H1 (cell line): ENCODE measurements at regions not wholly inside any gene's neighbourhood (a gene's known extent, or its start where the extent isn't known, plus 50 kb on each side); places are given as distances from the start of the nearest gene placed in this dataset.

Source experiments
- CTCF ChIA-PET: fragments of 300-600 bp; sonication (Branson Sonifier 250); formaldehyde crosslinking; loops from one replicate; lab custom pipeline; 2021; ENCODE audit not compliant: partially characterized antibody; lab: Charles Lee
- POLR2A ChIA-PET: fragments of 300-600 bp; sonication (Branson Sonifier 250); formaldehyde crosslinking; loops from one replicate; lab custom pipeline; 2021; ENCODE audit warnings: inconsistent platforms; ENCODE audit not compliant: partially characterized antibody; lab: Charles Lee
- DNase-seq, 2 experiments: peaks; one replicate each; pipeline versions ENCODE4 v3.0.0 to v3.0.0-alpha.2; 2010 to 2022; ENCODE audit warnings: low spot score in 2 of 2, low read depth in 1 of 2, mixed read lengths in 1 of 2
- FAIRE-seq: peaks from 2 replicates; lab custom pipeline; 2011; peaks lifted over from hg19 to GRCh38; lab: Jason Lieb, UNC
- H2AFZ ChIP-seq: 2 replicates; pipeline ENCODE4 v1.8.1; 2012; ENCODE audit warnings: low read length, inconsistent platforms
- H2AK5ac ChIP-seq: 2 replicates; pipeline ENCODE4 v1.6.1; 2013; ENCODE audit warnings: low read depth, low read length
- H2BK120ac ChIP-seq: replicated peaks from 2 replicates; pipeline ENCODE3; 2013; ENCODE audit warnings: low read depth, low read length, inconsistent platforms
- H2BK12ac ChIP-seq: 2 replicates; pipeline ENCODE4 v1.6.1; 2013; ENCODE audit warnings: low read depth, low read length
- H2BK15ac ChIP-seq: 2 replicates; pipeline ENCODE4 v1.6.1; 2013; ENCODE audit warnings: low read length
- H2BK20ac ChIP-seq: 2 replicates; pipeline ENCODE4 v1.6.1; 2013; ENCODE audit warnings: low read length
- H2BK5ac ChIP-seq: 2 replicates; pipeline ENCODE4 v1.6.1; 2013; ENCODE audit warnings: low read depth, low read length
- H3K14ac ChIP-seq: 2 replicates; pipeline ENCODE4 v1.6.1; 2013; ENCODE audit warnings: inconsistent platforms; ENCODE audit not compliant: insufficient read length
- H3K18ac ChIP-seq: 2 replicates; pipeline ENCODE4 v1.6.1; 2013; ENCODE audit warnings: low read length; ENCODE audit errors: extremely low read depth
- H3K23ac ChIP-seq: 2 replicates; pipeline ENCODE4 v1.6.1; 2013; ENCODE audit warnings: inconsistent platforms; ENCODE audit not compliant: insufficient read length
- H3K23me2 ChIP-seq: 2 replicates; pipeline ENCODE4 v1.6.1; 2013; ENCODE audit warnings: low read depth, low read length
- H3K27ac ChIP-seq: 2 replicates; pipeline ENCODE4 v1.6.1; 2011; ENCODE audit warnings: low read depth, low read length, inconsistent platforms
- H3K27me3 ChIP-seq, 4 experiments: replicated peaks in 1 of 4; 1 replicate in 1 of 4; 2 replicates in 3 of 4; pipeline versions ENCODE4 v1.6.1 to v1.8.1; 2011 to 2013; ENCODE audit warnings: low read length in 3 of 4, mild to moderate bottlenecking in 3 of 4, inconsistent platforms in 2 of 4, mixed read lengths in 2 of 4, moderate library complexity in 1 of 4; ENCODE audit not compliant: control insufficient read depth in 3 of 4, insufficient read depth in 3 of 4; ENCODE audit errors: extremely low read depth in 1 of 4
- H3K36me3 ChIP-seq, 4 experiments: 2 replicates each; pipeline versions ENCODE4 v1.6.1 to v1.8.1; 2011 to 2013; ENCODE audit warnings: mild to moderate bottlenecking in 4 of 4, low read length in 3 of 4, moderate library complexity in 2 of 4, control low read depth in 1 of 4, inconsistent platforms in 1 of 4; ENCODE audit not compliant: insufficient read depth in 4 of 4, control insufficient read depth in 2 of 4
- H3K4ac ChIP-seq: replicated peaks from 2 replicates; pipeline ENCODE3; 2013; ENCODE audit warnings: low read length, low read depth, mixed read lengths, inconsistent platforms; ENCODE audit not compliant: insufficient read length
- H3K4me1 ChIP-seq, 4 experiments: replicated peaks in 1 of 4; 1 replicate in 1 of 4; 2 replicates in 3 of 4; pipeline versions ENCODE4 v1.6.1 to v1.8.1; 2011 to 2013; ENCODE audit warnings: low read length in 3 of 4, inconsistent platforms in 2 of 4, mixed read lengths in 1 of 4; ENCODE audit not compliant: insufficient read depth in 4 of 4, control insufficient read depth in 3 of 4
- H3K4me2 ChIP-seq, 2 experiments: 2 replicates each; pipeline versions ENCODE4 v1.6.1 to v1.8.1; 2011 to 2013; ENCODE audit warnings: low read depth in 2 of 2, low read length in 2 of 2, control low read depth in 1 of 2, inconsistent platforms in 1 of 2, mild to moderate bottlenecking in 1 of 2; ENCODE audit not compliant: insufficient read depth in 1 of 2
- H3K4me3 ChIP-seq, 4 experiments: fragments of 200-600, 300-600 bp in 1 of 4; sonication (generic), shearing (Covaris generic), sonication (Bioruptor Twin) in 1 of 4; 2 replicates each; pipeline versions ENCODE4 v1.5.1 to v1.8.1; 2011 to 2016; ENCODE audit warnings: low read length in 4 of 4, low read depth in 3 of 4, control low read depth in 2 of 4, inconsistent platforms in 2 of 4, mild to moderate bottlenecking in 2 of 4, mixed read lengths in 1 of 4, moderate library complexity in 1 of 4; ENCODE audit not compliant: insufficient read depth in 2 of 4; ENCODE audit errors: extremely low read depth in 1 of 4
- H3K56ac ChIP-seq: replicated peaks from 2 replicates; pipeline ENCODE3; 2013; ENCODE audit warnings: low read depth, mild to moderate bottlenecking, mixed read lengths, low read length, inconsistent platforms; ENCODE audit not compliant: insufficient read length
- H3K79me1 ChIP-seq: 2 replicates; pipeline ENCODE4 v1.6.1; 2013; ENCODE audit warnings: low read depth, low read length, control low read depth
- H3K79me2 ChIP-seq, 2 experiments: 2 replicates each; pipeline versions ENCODE4 v1.6.1 to v1.8.1; 2012 to 2013; ENCODE audit warnings: low read length in 2 of 2, mild to moderate bottlenecking in 2 of 2, inconsistent platforms in 1 of 2; ENCODE audit not compliant: insufficient read depth in 2 of 2, control insufficient read depth in 1 of 2
- H3K9ac ChIP-seq, 4 experiments: replicated peaks in 1 of 4; 1 replicate in 1 of 4; 2 replicates in 3 of 4; pipeline versions ENCODE4 v1.6.1 to v1.8.1; 2011 to 2013; ENCODE audit warnings: low read depth in 3 of 4, low read length in 3 of 4, control low read depth in 2 of 4, mild to moderate bottlenecking in 2 of 4, moderate library complexity in 2 of 4, inconsistent platforms in 1 of 4; ENCODE audit errors: extremely low read depth in 1 of 4
- H3K9me3 ChIP-seq, 2 experiments: 2 replicates each; pipeline versions ENCODE4 v1.6.1 to v1.8.1; 2012 to 2013; ENCODE audit warnings: mild to moderate bottlenecking in 2 of 2, moderate library complexity in 2 of 2, control low read depth in 1 of 2, inconsistent platforms in 1 of 2, low read depth in 1 of 2, low read length in 1 of 2, mixed read lengths in 1 of 2; ENCODE audit not compliant: insufficient read depth in 2 of 2
- H4K20me1 ChIP-seq, 2 experiments: replicated peaks in 1 of 2; 2 replicates each; pipeline versions ENCODE3 to v1.8.1; 2011 to 2013; ENCODE audit warnings: inconsistent platforms in 2 of 2, low read length in 2 of 2, mild to moderate bottlenecking in 1 of 2; ENCODE audit not compliant: insufficient read depth in 2 of 2, control insufficient read depth in 1 of 2
- H4K5ac ChIP-seq: 2 replicates; pipeline ENCODE4 v1.6.1; 2013; ENCODE audit warnings: low read length, low read depth, mixed read lengths, inconsistent platforms; ENCODE audit not compliant: insufficient read length
- H4K8ac ChIP-seq: 2 replicates; pipeline ENCODE4 v1.8.0; 2013; ENCODE audit warnings: mild to moderate bottlenecking, moderate library complexity, low read length, inconsistent platforms; ENCODE audit not compliant: insufficient read depth; ENCODE audit errors: extremely low read depth
- H4K91ac ChIP-seq: replicated peaks from 2 replicates; pipeline ENCODE3; 2013; ENCODE audit warnings: low read length, mixed read lengths, inconsistent platforms; ENCODE audit not compliant: insufficient read length
- BRCA1 ChIP-seq: IDR thresholded peaks from 2 replicates; pipeline ENCODE4 v1.6.1; 2012; ENCODE audit warnings: low read depth, low read length, improper control_type of control experiment
- CBX8 ChIP-seq: fragments of 300-800, 300-1000 bp; sonication (generic); IDR thresholded peaks from 2 replicates; pipeline ENCODE4 v1.7.1; 2016; ENCODE audit warnings: low read depth, low read length, borderline replicate concordance
- CREB1 ChIP-seq: IDR thresholded peaks from 2 replicates; pipeline ENCODE4 v1.6.1; 2012; ENCODE audit warnings: inconsistent platforms
- EGR1 ChIP-seq: IDR thresholded peaks from 2 replicates; pipeline ENCODE4 v1.6.1; 2011; ENCODE audit warnings: low read depth, low read length, borderline replicate concordance
- GABPA ChIP-seq: IDR thresholded peaks from 2 replicates; pipeline ENCODE4 v1.6.1; 2011; ENCODE audit warnings: mild to moderate bottlenecking, low read length, moderate library complexity, borderline replicate concordance; ENCODE audit not compliant: insufficient read depth
- JUND ChIP-seq: IDR thresholded peaks from 2 replicates; pipeline ENCODE4 v1.6.1; 2011; ENCODE audit warnings: mild to moderate bottlenecking, improper control_type of control experiment, low read length
- NRF1 ChIP-seq: IDR thresholded peaks from 2 replicates; pipeline ENCODE4 v1.6.1; 2011; ENCODE audit warnings: mild to moderate bottlenecking, low read depth, low read length, improper control_type of control experiment
- POLR2A ChIP-seq, 2 experiments: IDR thresholded peaks; 1 replicate in 1 of 2; 2 replicates in 1 of 2; pipeline ENCODE4 v1.6.1; 2011; ENCODE audit warnings: low read depth in 2 of 2, low read length in 2 of 2, mild to moderate bottlenecking in 2 of 2; ENCODE audit errors: control extremely low read depth in 1 of 2
- RAD21 ChIP-seq, 2 experiments: IDR thresholded peaks in 1 of 2; conservative IDR thresholded peaks in 1 of 2; 2 replicates each; pipeline ENCODE4 v1.6.1; 2011; ENCODE audit warnings: low read depth in 2 of 2, low read length in 2 of 2, improper control_type of control experiment in 1 of 2, inconsistent platforms in 1 of 2, mild to moderate bottlenecking in 1 of 2, moderate library complexity in 1 of 2
- TAF1 ChIP-seq: IDR thresholded peaks from 2 replicates; pipeline ENCODE4 v1.6.1; 2011; ENCODE audit warnings: mild to moderate bottlenecking, low read depth, low read length
- YY1 ChIP-seq: IDR thresholded peaks from 2 replicates; pipeline ENCODE4 v1.6.1; 2011; ENCODE audit warnings: low read depth, mild to moderate bottlenecking, low read length
- WGBS, 2 experiments: shearing (Covaris generic) in 1 of 2; methylation state at CpG; one replicate each; pipeline versions ENCODE4 v1.1.6 to v1.1.7; 2013 to 2015; ENCODE audit warnings: low lambda C conversion rate in 2 of 2, mixed read lengths in 2 of 2, inconsistent platforms in 1 of 2, low coverage in 1 of 2, missing lambda C conversion rate in 1 of 2; ENCODE audit not compliant: insufficient replicate concordance in 2 of 2, insufficient coverage in 1 of 2, insufficient read length in 1 of 2; ENCODE audit errors: extremely low coverage in 1 of 2, missing lambda C conversion rate in 1 of 2; 5-methylcytosine and 5-hydroxymethylcytosine counted together
- TF ChIP-seq, protein P1 (sequence below), 3 experiments: IDR thresholded peaks; 1 replicate in 2 of 3; 2 replicates in 1 of 3; pipeline versions ENCODE4 v1.5.1 to v1.6.1; 2011; ENCODE audit warnings: low read length in 3 of 3, mild to moderate bottlenecking in 3 of 3, inconsistent platforms in 2 of 3, low read depth in 1 of 3, moderate library complexity in 1 of 3; ENCODE audit not compliant: insufficient read depth in 1 of 3; ENCODE audit errors: control extremely low read depth in 1 of 3

DNA sequence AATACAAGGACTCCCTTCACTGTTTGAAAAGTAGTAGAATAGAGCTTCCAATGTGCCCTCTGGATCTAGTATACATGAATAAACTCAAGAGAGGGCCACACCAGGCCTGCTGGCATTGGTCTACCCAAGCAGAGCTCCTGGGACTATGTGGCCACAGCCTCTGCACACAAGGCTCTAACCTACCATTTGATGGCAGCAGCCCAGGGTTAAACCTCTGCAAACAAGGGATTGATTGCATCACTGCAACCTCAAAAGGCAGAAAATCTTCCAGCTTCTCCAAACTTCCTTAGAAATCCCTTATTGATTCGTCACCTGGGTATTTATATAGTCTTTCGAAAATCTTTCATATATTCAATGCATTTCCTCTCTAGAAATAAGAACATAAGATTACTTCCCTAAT lies 147.6 kb upstream of the SETBP1 start:
- Histone ChIP-seq H3K23ac (no peak overlapping the region), H4K8ac (no peak overlapping the region), H2BK120ac (no peak overlapping the region), H3K14ac (no peak overlapping the region), H4K20me1 (no peaks in the 10 kb centered on the region), H3K27me3 (no peaks in the 10 kb centered on the region), H3K4me2 (no peak overlapping the region), H2BK5ac (no peak overlapping the region), H3K79me1 (no peaks in the 10 kb centered on the region), H3K36me3 (no peaks in the 10 kb centered on the region), H3K9me3 (no peaks in the 10 kb centered on the region), H3K9ac (no peak overlapping the region), H3K4me3 (no peak overlapping the region), H2BK20ac (no peak overlapping the region), H3K27ac (no peak overlapping the region), H3K18ac (no peak overlapping the region), H3K4me1 (no peaks in the 10 kb centered on the region), H4K5ac (no peak overlapping the region), H2AFZ (no peak overlapping the region), H3K79me2 (no peaks in the 10 kb centered on the region), H2AK5ac (no peak overlapping the region), H3K4ac (no peak overlapping the region), H3K56ac (no peak overlapping the region), H3K23me2 (no peaks in the 10 kb centered on the region), H2BK15ac (no peak overlapping the region), H2BK12ac (no peak overlapping the region), H4K91ac (no peak overlapping the region)
- TF ChIP-seq, protein P1, sequence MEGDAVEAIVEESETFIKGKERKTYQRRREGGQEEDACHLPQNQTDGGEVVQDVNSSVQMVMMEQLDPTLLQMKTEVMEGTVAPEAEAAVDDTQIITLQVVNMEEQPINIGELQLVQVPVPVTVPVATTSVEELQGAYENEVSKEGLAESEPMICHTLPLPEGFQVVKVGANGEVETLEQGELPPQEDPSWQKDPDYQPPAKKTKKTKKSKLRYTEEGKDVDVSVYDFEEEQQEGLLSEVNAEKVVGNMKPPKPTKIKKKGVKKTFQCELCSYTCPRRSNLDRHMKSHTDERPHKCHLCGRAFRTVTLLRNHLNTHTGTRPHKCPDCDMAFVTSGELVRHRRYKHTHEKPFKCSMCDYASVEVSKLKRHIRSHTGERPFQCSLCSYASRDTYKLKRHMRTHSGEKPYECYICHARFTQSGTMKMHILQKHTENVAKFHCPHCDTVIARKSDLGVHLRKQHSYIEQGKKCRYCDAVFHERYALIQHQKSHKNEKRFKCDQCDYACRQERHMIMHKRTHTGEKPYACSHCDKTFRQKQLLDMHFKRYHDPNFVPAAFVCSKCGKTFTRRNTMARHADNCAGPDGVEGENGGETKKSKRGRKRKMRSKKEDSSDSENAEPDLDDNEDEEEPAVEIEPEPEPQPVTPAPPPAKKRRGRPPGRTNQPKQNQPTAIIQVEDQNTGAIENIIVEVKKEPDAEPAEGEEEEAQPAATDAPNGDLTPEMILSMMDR (IDR thresholded peaks at IDR 0.05; ENCODE audit: control extremely low read depth in 1 of 3, insufficient read depth in 1 of 3, low read depth in 1 of 3, low read length in 3 of 3) = no peak
- TF ChIP-seq EGR1 (no peak), POLR2A (IDR thresholded peaks at IDR 0.05; ENCODE audit: control extremely low read depth in 1 of 2, low read depth in 2 of 2, low read length in 2 of 2) (no peak), TAF1 (no peak), BRCA1 (no peak), CREB1 (no peak), YY1 (no peak), GABPA (no peak), NRF1 (no peak), JUND (no peak), RAD21 (IDR thresholded peaks at IDR 0.05 in 1 of 2, conservative IDR thresholded peaks at IDR 0.05 in 1 of 2; ENCODE audit: low read depth in 2 of 2, low read length in 2 of 2) (no peak), CBX8 (no peak)
- 91% methylated on average over 2 of the region's 2 CpGs; no CpG with 5 or more reads in 1 of the 2 experiments for WGBS, 2 experiments
- ChIA-PET POLR2A (no interaction called here), CTCF (interaction anchor here (1.0 to 2.8 kb wide), 2 partner anchors 12 to 46 kb away, joined by 3 to 15 read pairs; no protein-coding TSS in a partner anchor)
- no peak for DNase-seq
- FAIRE-seq = no peak
